GM19467 (cell line): ENCODE measurements at regions not wholly inside any gene's neighbourhood (a gene's known extent, or its start where the extent isn't known, plus 50 kb on each side); places are given as distances from the start of the nearest gene placed in this dataset.

Source experiments
- ATAC-seq: cut with Tn5 transposase; IDR thresholded peaks from one replicate; pipeline ENCODE4 v1.9.1; 2021; ENCODE audit warnings: mild to moderate bottlenecking, moderate library complexity; ENCODE audit not compliant: unreplicated experiment

- ATAC-seq = no peak
Observed at GRCh38 chr6:102402635-102403329, 1009.3 kb downstream of the GRIK2 start.

DNA sequence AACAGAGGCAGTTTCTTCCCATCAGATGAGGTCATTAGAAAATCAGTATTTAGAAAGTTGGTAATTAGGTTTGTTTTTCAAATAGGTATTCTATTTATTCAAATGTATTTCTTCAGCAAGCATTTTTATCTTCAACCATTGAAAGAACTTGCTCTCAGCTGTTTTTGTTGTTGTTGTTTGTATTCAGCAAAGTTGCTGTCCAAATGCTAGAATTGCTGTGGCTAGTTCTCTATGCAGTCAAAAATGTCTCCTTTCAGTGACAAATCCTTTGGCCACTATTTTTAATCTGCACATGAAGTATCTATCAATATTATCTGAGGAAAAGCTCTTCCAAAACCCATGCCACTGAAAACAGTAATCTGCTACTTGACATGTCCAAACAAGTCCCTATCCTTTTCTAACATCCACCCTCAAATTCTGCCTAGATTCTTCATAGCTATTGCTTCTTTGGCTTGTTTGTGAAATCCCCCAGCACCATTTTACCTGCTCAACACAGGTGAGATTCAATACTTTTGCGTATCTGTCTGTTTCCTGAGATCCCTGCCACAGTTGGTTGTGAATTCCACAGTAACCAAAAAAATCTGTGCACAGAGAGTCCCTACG is 1005.4 kb downstream of the GRIK2 start:
- no peak for ATAC-seq

- no peak for ATAC-seq
Observed at GRCh38 chr6:102390541-102390940, 997.0 kb downstream of the GRIK2 start.

- ATAC-seq = no peak
Observed at GRCh38 chr6:102389994-102390393, 996.5 kb downstream of the GRIK2 start.

DNA sequence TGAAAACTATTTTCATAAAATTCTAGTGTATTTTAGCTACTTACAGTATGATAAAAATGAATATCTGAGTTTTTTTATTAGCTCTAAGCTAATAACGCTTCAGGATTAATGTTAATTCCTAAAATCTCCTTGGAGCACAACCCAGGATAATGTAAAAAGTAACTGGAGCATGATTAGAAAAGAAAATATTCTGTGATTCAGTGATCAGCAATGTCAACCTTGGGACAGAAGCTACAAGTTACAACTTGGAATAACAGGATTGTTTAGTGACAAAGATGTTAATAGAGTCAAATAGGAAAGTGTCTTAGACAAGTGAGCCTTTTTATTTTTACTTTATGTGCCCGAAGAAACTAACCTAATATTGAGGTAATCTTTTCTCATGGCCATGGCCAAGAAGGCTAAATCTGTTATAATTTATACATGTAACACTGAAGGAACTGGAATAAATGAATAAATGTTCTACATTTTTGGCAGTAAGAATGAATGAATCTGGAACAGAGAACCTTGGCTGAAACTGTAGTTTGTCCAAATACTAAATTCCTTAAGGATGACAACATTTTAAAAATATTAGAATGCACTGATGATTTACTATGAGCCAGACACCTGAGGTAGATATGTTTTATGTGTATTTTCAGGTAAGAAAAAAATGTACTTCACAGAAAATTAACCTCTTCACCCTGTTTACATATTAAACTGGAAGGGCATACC is 994.0 kb downstream of the GRIK2 start:
- ATAC-seq = no peak

DNA sequence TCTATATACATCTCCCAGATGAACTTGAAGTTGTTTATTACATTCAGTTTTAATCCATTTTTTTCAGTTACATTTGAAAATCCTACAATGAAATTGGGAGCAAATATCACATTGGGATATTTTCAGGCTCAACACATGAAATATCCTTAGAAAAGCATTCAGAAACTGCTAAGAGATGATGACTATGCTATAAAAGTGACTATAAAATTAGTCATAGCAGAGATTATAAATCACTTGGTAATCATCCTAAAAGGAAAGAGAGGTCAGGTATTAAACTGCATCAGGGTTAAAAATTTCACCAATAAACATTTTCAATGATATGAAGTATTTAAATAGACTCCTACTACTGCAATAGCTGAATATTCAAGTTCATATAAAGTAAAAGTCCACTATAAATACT is 987.7 kb downstream of the GRIK2 start:
- no peak for ATAC-seq

DNA sequence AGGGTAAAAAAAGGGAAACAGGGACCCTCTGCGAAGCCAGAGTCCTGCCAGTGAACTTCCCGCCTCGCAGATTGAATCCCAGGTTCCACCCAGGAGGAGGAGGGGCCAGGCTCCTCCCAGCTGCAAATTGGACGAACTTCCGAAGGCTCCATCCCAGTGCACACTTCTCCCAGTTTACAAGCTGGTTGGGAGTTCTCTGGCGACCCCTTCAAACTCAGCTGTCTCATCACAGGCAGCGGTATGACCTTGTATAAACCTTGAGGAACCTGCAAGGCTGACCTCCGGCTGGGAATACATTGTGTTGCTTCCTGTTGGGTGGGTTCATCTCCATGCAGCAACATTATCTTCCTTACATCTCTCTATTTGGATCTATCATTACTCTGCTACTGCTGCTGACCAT is 962.7 kb downstream of the GRIK2 start:
- ATAC-seq = no peak

DNA sequence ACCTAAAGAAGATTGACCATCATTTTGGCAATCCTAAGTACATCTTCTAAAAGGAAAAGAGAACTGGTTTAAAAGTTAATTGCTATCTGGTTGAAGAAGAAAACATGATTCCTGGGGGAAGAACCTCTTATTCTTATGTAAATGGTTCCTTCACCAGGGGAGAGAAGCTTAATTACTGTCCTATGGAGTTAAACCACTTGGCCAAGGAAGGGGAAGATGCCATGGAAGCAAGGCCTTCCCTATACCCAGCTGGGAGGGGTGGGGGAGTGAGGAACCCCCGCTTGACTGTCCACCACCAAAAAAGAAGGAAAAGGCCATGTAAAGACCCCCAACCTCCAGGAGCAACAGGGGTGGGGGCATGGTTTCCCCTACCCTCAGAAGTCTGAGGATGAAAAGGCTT is 962.1 kb downstream of the GRIK2 start:
- no peak for ATAC-seq

DNA sequence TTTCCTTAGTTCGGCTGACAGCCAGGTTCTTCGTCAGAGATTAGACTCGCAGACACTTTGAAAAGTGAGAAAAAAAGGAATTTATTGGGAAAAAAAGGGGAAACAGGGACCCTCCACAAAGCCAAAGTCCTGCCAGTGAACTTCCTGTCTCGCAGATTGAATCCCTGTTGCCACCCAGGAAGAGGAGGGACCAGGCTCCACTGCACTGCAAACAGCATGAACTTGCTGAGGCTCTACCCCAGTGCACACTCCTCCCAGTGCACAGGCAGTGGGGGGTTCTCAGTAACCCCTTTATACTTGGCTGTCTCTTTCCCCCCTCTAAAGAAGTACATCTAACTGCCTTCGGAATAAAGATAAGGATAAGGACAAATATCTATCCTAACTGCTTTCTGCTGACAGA is 959.0 kb downstream of the GRIK2 start:
- ATAC-seq = no peak

GRCh38 chr6:102344769-102345168 is 951.3 kb downstream of the GRIK2 start:
- no peak for ATAC-seq

- ATAC-seq = no peak
Observed at GRCh38 chr6:102340311-102340710, 946.8 kb downstream of the GRIK2 start.

DNA sequence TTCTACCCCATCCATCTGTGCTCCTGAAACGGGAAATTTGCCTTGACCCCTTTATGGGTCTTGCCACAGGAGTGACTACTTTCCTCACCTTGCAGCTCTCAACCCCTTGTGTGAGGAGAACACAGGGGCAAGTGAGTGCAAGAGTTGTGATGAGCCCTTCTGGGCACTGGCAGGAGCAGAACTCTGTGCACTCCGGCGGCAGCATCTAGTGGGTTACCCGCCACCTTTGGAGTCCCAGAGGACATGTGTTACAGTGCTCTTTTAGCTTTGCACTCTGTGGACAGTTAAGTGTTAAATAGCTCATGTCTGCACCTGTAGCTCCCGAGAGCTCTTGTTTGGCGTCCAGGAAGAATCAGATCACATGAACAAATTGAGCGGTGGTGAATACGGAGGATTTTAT is 940.2 kb downstream of the GRIK2 start:
- no peak for ATAC-seq

GRCh38 chr6:102327697-102328225 is 934.3 kb downstream of the GRIK2 start:
- no peak for ATAC-seq

GRCh38 chr6:102313699-102314098 is 920.2 kb downstream of the GRIK2 start:
- ATAC-seq = no peak

DNA sequence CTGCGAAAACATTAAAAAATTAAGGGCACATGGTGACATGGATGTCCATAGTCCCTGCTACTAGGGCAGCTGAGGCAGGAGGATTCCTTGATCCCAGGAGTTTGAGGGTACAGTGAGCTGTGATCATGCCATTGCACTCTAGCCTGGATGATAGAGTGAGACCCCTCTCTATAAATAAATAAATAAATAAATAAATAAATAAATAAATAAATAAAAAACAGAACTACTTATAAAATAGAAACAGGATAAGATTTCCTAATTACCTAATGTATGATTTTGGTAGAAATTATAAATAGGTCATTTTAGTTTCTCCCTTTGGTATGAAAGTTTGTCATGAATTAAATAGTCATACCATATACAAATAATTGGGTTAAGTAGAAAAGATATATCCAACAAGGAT is 916.2 kb downstream of the GRIK2 start:
- ATAC-seq = no peak

DNA sequence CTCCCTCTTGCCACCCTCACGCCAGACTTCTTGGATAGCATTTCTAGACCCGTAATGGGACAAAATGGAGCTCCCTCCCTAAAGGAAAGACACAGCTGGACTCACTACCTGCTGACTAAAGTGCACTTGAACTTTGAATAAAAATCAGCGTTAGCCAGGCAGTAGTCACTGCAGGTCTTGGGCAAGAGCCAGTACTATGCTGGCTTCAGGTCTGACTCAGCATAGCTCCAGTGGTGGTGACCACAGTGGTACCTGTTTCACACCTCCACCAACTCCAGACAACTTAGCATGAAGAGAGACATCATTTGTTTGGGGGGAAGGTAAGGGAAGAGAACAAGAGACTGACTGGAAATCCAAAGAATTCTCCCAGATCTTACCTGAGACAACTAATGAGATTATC is 906.8 kb downstream of the GRIK2 start:
- no peak for ATAC-seq

GRCh38 chr6:102298051-102298450 is 904.5 kb downstream of the GRIK2 start:
- no peak for ATAC-seq
